Left ventricle myocardium inferior (tissue), 1 donor: ENCODE measurements at regions not wholly inside any gene's neighbourhood (a gene's known extent, or its start where the extent isn't known, plus 50 kb on each side); places are given as distances from the start of the nearest gene placed in this dataset.

Experiments
- DNase-seq: peaks from one replicate; pipeline ENCODE4 v3.0.0-alpha.2; 2020
- H3K27ac ChIP-seq: fragments of 200-600 bp; replicated peaks from 2 replicates; pipeline ENCODE4 v1.8.0; 2021
- H3K27me3 ChIP-seq: fragments of 200-600 bp; 2 replicates; pipeline ENCODE4 v1.8.0; 2021; ENCODE audit warnings: low read depth
- H3K36me3 ChIP-seq: fragments of 200-600 bp; 2 replicates; pipeline ENCODE4 v1.8.0; 2021
- H3K4me1 ChIP-seq: fragments of 200-600 bp; 2 replicates; pipeline ENCODE4 v1.8.0; 2021
- H3K4me3 ChIP-seq: fragments of 200-600 bp; 2 replicates; pipeline ENCODE4 v1.8.0; 2021; ENCODE audit warnings: mild to moderate bottlenecking, moderate library complexity
- H3K9me3 ChIP-seq: fragments of 200-600 bp; replicated peaks from 2 replicates; pipeline ENCODE4 v1.8.0; 2021
- CTCF ChIP-seq: fragments of 200-600 bp; IDR thresholded peaks from 2 replicates; pipeline ENCODE4 v1.8.0; 2021; ENCODE audit warnings: antibody characterized with exemption, mild to moderate bottlenecking, borderline replicate concordance
- intact Hi-C: fragments of 100-400 bp; cut with micrococcal nuclease; formaldehyde crosslinking; loops from one replicate; pipeline ENCODE4 v1.11.0; 2022
- donor health status: DM: no; HTN: yes; CAD: no; lungs with severe emphysema.

- H3K4me1 ChIP-seq: peaks cover 9% of the 10 kb centered on the region
- no peak overlapping the region for H3K4me3 ChIP-seq
- H3K27ac ChIP-seq: no peak overlapping the region
- no peak for TF ChIP-seq CTCF
- H3K36me3 ChIP-seq: no peaks in the 10 kb centered on the region
- DNase-seq: no peak
- H3K27me3 ChIP-seq: no peaks in the 10 kb centered on the region
- H3K9me3 ChIP-seq: peaks cover 14% of the 10 kb centered on the region
- intact Hi-C loops: no loop called here
These were observed 218.0 kb upstream of the COPS8 start for GRCh38 chr2:236867441-236868260.

- Histone ChIP-seq H3K4me1 (peaks cover 9% of the 10 kb centered on the region), H3K27ac (no peak overlapping the region), H3K36me3 (no peaks in the 10 kb centered on the region), H3K9me3 (peaks cover 10% of the 10 kb centered on the region), H3K4me3 (no peak overlapping the region), H3K27me3 (no peaks in the 10 kb centered on the region)
- intact Hi-C loops: no loop called here
- no peak for TF ChIP-seq CTCF
- DNase-seq: no peak
These were observed 215.3 kb upstream of the COPS8 start for GRCh38 chr2:236870370-236870769.

- TF ChIP-seq CTCF: no peak
- peak overlapping the region; percentile 38 for H3K27ac ChIP-seq
- intact Hi-C loops: no loop called here
These were observed 214.1 kb upstream of the COPS8 start for GRCh38 chr2:236871500-236872001.

GRCh38 chr2:236872015-236872414, 213.7 kb upstream of the COPS8 start:
- intact Hi-C loops: no loop called here
- no peak for DNase-seq
- H3K4me1 ChIP-seq: peaks cover 20% of the 10 kb centered on the region
- no peaks in the 10 kb centered on the region for H3K27me3 ChIP-seq
- no peak for TF ChIP-seq CTCF
- no peaks in the 10 kb centered on the region for H3K9me3 ChIP-seq
- no peak overlapping the region for H3K4me3 ChIP-seq
- peak overlapping the region; percentile 38 for H3K27ac ChIP-seq
- no peaks in the 10 kb centered on the region for H3K36me3 ChIP-seq

More at GRCh38 chr2:236871500-236872001, 214.1 kb upstream of the COPS8 start:
- no peaks in the 10 kb centered on the region for H3K9me3 ChIP-seq
- no peak overlapping the region for H3K4me3 ChIP-seq
- H3K36me3 ChIP-seq: no peaks in the 10 kb centered on the region
- no peaks in the 10 kb centered on the region for H3K27me3 ChIP-seq
- peaks cover 20% of the 10 kb centered on the region for H3K4me1 ChIP-seq
- DNase-seq: peak; percentile 31

GRCh38 chr2:236872981-236873380, 212.7 kb upstream of the COPS8 start:
- H3K27ac ChIP-seq: no peak overlapping the region
- H3K27me3 ChIP-seq: no peaks in the 10 kb centered on the region
- intact Hi-C loops: no loop called here
- TF ChIP-seq CTCF: no peak
- H3K36me3 ChIP-seq: no peaks in the 10 kb centered on the region
- H3K9me3 ChIP-seq: no peaks in the 10 kb centered on the region
- H3K4me3 ChIP-seq: no peak overlapping the region
- DNase-seq: no peak
- peaks cover 20% of the 10 kb centered on the region for H3K4me1 ChIP-seq
